ENCODE measurements at regions not wholly inside any gene's neighbourhood (a gene's known extent, or its start where the extent isn't known, plus 50 kb on each side); places are given as distances from the start of the nearest gene placed in this dataset.

GRCh38 chr10:63899673-63900300 is 378.6 kb downstream of the REEP3 start:
- Histone ChIP-seq H3K9me3 (no peaks in the 10 kb centered on the region), H3K36me3 (no peaks in the 10 kb centered on the region), H3K27me3 (no peaks in the 10 kb centered on the region), H3K4me1 (ENCODE audit: control insufficient read depth in 1 of 2, insufficient read depth in 1 of 2, low read depth in 1 of 2, low read length in 1 of 2) (no peaks in the 10 kb centered on the region), H3K27ac (no peak overlapping the region), H3K4me3 (ENCODE audit: low read depth in 1 of 2, low read length in 1 of 2) (no peak overlapping the region)
- no peak for TF ChIP-seq CTCF (IDR thresholded peaks at IDR 0.05)

- H3K4me1 ChIP-seq (ENCODE audit: control insufficient read depth in 1 of 2, insufficient read depth in 1 of 2, low read depth in 1 of 2, low read length in 1 of 2) = no peaks in the 10 kb centered on the region
- H3K4me3 ChIP-seq (ENCODE audit: low read depth in 1 of 2, low read length in 1 of 2) = no peak overlapping the region
- H3K27ac ChIP-seq = no peak overlapping the region
- no peaks in the 10 kb centered on the region for H3K9me3 ChIP-seq
- TF ChIP-seq CTCF (IDR thresholded peaks at IDR 0.05) = no peak
- H3K36me3 ChIP-seq = no peaks in the 10 kb centered on the region
- H3K27me3 ChIP-seq = no peaks in the 10 kb centered on the region
These were observed 380.0 kb downstream of the REEP3 start for GRCh38 chr10:63901228-63901627.

- Histone ChIP-seq H3K27me3 (no peaks in the 10 kb centered on the region), H3K9me3 (no peaks in the 10 kb centered on the region), H3K4me1 (ENCODE audit: control insufficient read depth in 1 of 2, insufficient read depth in 1 of 2, low read depth in 1 of 2, low read length in 1 of 2) (no peaks in the 10 kb centered on the region), H3K27ac (no peak overlapping the region), H3K36me3 (no peaks in the 10 kb centered on the region), H3K4me3 (ENCODE audit: low read depth in 1 of 2, low read length in 1 of 2) (no peak overlapping the region)
- TF ChIP-seq CTCF (IDR thresholded peaks at IDR 0.05) = no peak
These were observed 380.7 kb downstream of the REEP3 start for GRCh38 chr10:63901881-63902280.

- H3K9me3 ChIP-seq = no peaks in the 10 kb centered on the region
- H3K36me3 ChIP-seq = no peaks in the 10 kb centered on the region
- no peak overlapping the region for H3K4me3 ChIP-seq (ENCODE audit: low read depth in 1 of 2, low read length in 1 of 2)
- no peak for TF ChIP-seq CTCF (IDR thresholded peaks at IDR 0.05)
- H3K27me3 ChIP-seq = peaks cover 5% of the 10 kb centered on the region
- no peak overlapping the region for H3K27ac ChIP-seq
- no peaks in the 10 kb centered on the region for H3K4me1 ChIP-seq (ENCODE audit: control insufficient read depth in 1 of 2, insufficient read depth in 1 of 2, low read depth in 1 of 2, low read length in 1 of 2)
These were observed 389.6 kb downstream of the REEP3 start for GRCh38 chr10:63910806-63911205.

GRCh38 chr10:63915240-63915639 is 394.0 kb downstream of the REEP3 start:
- H3K27ac ChIP-seq = no peak overlapping the region
- no peaks in the 10 kb centered on the region for H3K4me1 ChIP-seq (ENCODE audit: control insufficient read depth in 1 of 2, insufficient read depth in 1 of 2, low read depth in 1 of 2, low read length in 1 of 2)
- H3K36me3 ChIP-seq = no peaks in the 10 kb centered on the region
- no peaks in the 10 kb centered on the region for H3K9me3 ChIP-seq
- H3K27me3 ChIP-seq = peaks cover 5% of the 10 kb centered on the region
- no peak overlapping the region for H3K4me3 ChIP-seq (ENCODE audit: low read depth in 1 of 2, low read length in 1 of 2)
- no peak for TF ChIP-seq CTCF (IDR thresholded peaks at IDR 0.05)

GRCh38 chr10:63917363-63917762 is 396.2 kb downstream of the REEP3 start:
- no peak for TF ChIP-seq CTCF (IDR thresholded peaks at IDR 0.05)
- Histone ChIP-seq H3K27me3 (no peaks in the 10 kb centered on the region), H3K36me3 (no peaks in the 10 kb centered on the region), H3K4me1 (ENCODE audit: control insufficient read depth in 1 of 2, insufficient read depth in 1 of 2, low read depth in 1 of 2, low read length in 1 of 2) (no peaks in the 10 kb centered on the region), H3K27ac (no peak overlapping the region), H3K4me3 (ENCODE audit: low read depth in 1 of 2, low read length in 1 of 2) (no peak overlapping the region), H3K9me3 (no peaks in the 10 kb centered on the region)
